ENCODE measurements at regions not wholly inside any gene's neighbourhood (a gene's known extent, or its start where the extent isn't known, plus 50 kb on each side); places are given as distances from the start of the nearest gene placed in this dataset.

DNA sequence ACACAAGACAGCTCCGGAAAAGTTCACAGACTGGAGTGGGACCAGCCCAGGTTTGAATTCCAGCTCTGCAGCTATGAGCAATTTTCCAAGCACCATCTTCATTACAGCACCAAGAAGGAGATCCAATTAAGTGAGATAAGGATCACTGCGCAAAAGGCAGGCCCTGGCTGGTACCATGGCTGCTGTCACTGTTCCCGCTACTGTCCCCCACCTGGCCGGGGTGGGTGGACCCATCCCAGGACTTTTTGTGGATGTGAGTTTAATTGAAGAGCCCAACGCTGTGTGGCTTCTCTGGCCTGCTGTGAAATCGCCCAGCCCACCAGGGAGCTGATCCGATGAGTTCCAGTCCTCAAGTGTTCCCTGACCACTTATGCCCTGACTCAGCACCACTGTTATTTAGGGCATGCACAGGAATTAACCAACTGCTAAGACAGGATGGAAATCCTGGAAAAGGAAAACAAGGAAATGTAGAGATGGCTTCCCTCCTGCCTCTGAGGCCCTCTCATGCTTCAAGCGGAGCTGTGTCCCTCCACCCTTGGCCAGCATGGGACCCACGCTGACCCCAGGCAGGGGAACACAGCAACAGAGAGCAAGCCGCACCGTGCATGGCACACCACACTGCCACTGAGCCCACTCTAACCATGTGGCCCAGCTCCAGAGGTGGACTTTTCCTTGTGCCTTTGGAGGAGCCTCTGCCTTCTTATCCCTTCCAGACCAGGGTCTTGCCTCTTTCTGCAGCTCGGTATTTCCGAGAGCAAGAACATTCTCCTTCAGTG lies 150.0 kb upstream of the CST7 start:
- no peak overlapping the region for H3K27ac Mint-ChIP-seq (ENCODE audit: unreplicated experiment)
- TF ChIP-seq, protein P1, sequence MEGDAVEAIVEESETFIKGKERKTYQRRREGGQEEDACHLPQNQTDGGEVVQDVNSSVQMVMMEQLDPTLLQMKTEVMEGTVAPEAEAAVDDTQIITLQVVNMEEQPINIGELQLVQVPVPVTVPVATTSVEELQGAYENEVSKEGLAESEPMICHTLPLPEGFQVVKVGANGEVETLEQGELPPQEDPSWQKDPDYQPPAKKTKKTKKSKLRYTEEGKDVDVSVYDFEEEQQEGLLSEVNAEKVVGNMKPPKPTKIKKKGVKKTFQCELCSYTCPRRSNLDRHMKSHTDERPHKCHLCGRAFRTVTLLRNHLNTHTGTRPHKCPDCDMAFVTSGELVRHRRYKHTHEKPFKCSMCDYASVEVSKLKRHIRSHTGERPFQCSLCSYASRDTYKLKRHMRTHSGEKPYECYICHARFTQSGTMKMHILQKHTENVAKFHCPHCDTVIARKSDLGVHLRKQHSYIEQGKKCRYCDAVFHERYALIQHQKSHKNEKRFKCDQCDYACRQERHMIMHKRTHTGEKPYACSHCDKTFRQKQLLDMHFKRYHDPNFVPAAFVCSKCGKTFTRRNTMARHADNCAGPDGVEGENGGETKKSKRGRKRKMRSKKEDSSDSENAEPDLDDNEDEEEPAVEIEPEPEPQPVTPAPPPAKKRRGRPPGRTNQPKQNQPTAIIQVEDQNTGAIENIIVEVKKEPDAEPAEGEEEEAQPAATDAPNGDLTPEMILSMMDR (conservative IDR thresholded peaks at IDR 0.05) = no peak
- DNase-seq (ENCODE audit: low read depth, low spot score) = no peak
- no peaks in the 10 kb centered on the region for H3K36me3 Mint-ChIP-seq (ENCODE audit: low read depth)
- H3K9me3 Mint-ChIP-seq = no peaks in the 10 kb centered on the region
- H3K4me3 Mint-ChIP-seq = no peak overlapping the region
- H3K4me1 Mint-ChIP-seq = no peaks in the 10 kb centered on the region
- no peaks in the 10 kb centered on the region for H3K27me3 Mint-ChIP-seq (ENCODE audit: low read depth)

DNA sequence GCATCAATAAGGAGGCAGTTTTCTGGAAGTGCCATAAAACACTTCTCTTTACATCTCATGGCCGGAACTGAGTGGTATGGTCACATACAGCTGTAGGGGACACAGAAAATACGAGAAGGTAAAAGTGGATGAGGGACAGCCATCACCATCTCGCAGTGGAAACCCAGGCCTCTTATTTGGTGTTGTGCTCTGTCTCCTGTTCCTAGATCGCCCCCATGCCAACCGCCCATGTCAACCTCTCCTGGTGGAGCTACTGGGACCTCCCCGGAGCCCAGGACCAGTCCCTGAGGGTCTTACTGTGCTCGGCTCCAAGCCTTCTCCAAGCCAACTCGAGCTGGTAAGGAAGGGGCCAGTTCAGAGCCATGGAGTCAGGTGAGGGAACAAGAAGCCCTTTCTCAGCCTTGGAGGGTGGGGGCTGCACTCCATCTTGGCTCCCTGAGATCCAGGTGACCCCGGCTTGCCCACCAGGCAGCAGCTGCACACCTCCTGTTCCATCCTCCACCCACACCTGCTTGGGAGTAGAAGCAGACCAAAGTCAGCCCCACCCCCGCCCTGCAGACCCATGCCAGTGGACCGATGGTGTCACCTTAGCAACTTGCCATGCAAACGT lies 149.0 kb upstream of the CST7 start:
- H3K27ac Mint-ChIP-seq (ENCODE audit: unreplicated experiment) = no peak overlapping the region
- H3K4me1 Mint-ChIP-seq = peaks cover 5% of the 10 kb centered on the region
- no peak overlapping the region for H3K4me3 Mint-ChIP-seq
- H3K9me3 Mint-ChIP-seq = no peaks in the 10 kb centered on the region
- TF ChIP-seq, protein P1 (conservative IDR thresholded peaks at IDR 0.05) = no peak
- H3K27me3 Mint-ChIP-seq (ENCODE audit: low read depth) = no peaks in the 10 kb centered on the region
- no peak for DNase-seq (ENCODE audit: low read depth, low spot score)
- no peaks in the 10 kb centered on the region for H3K36me3 Mint-ChIP-seq (ENCODE audit: low read depth)

DNA sequence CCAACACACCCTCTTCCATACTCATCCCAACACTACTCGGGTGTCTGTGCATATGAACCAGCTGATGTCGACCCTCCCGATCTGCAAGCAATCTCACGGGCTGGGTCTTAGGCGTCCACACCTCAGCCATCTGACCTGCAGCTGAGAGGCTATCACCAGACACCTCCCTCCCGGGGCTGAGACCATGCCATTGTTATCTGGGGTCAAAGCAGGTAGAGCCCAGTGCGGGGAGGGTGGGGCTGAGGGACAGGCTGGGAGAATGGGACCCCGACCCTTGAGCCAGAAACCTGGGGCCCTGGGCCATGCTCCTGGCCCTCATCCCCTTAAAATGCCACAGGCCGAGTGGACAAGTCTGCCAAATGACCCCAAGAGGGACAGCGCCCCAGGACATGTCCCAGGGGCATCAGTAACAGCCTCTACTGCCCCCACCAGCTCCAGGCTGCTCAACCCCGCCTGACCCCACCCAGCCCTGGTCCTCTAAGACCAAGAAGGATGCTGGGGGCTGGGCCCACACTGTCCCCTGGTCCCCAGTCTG lies 146.7 kb upstream of the CST7 start:
- Mint-ChIP-seq H3K27ac (ENCODE audit: unreplicated experiment) (no peak overlapping the region), H3K27me3 (ENCODE audit: low read depth) (no peaks in the 10 kb centered on the region), H3K4me3 (no peak overlapping the region), H3K36me3 (ENCODE audit: low read depth) (no peaks in the 10 kb centered on the region), H3K9me3 (no peaks in the 10 kb centered on the region), H3K4me1 (peaks cover 6% of the 10 kb centered on the region)
- no peak for DNase-seq (ENCODE audit: low read depth, low spot score)
- TF ChIP-seq, protein P1 (conservative IDR thresholded peaks at IDR 0.05) = no peak

DNA sequence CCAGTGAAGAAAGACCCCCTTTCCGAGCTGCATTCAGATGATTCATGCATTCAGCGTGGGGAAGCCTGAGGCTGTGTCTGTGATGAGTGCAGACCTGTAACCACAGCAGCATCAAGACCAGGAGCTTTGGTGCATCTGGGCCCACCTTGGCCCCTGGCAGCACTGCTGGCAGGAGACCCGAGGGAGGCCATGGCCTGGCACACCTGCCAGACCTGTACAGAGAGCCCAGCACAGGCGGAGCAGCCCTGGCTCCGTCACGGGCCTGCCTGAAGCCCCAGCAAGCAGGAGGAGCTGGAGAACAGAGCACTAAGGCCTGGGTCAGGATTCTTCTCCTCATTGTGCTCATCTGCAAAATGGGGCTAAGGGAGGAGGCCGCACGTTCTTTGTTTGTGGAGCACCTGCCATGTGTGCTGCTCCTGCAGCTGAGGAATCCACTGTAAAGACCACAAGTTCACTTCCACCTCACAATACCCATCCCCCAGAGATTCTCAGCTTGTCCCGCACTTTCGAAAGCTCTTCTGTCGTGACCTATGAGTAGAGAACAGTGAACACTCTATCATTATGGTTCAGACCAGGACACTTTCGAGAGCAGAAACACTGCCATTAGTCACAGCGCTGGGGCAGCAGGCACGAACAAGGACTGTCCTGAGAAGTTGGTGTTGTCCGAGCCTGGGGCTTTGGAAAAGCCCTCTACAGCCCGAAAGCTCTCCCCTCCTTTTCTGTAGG lies 144.4 kb upstream of the CST7 start:
- DNase-seq (ENCODE audit: low read depth, low spot score) = no peak
- Mint-ChIP-seq H3K27me3 (ENCODE audit: low read depth) (no peaks in the 10 kb centered on the region), H3K27ac (ENCODE audit: unreplicated experiment) (no peak overlapping the region), H3K9me3 (no peaks in the 10 kb centered on the region), H3K4me3 (no peak overlapping the region), H3K36me3 (ENCODE audit: low read depth) (no peaks in the 10 kb centered on the region), H3K4me1 (peaks cover 6% of the 10 kb centered on the region)
- TF ChIP-seq, protein P1 (conservative IDR thresholded peaks at IDR 0.05) = no peak

DNA sequence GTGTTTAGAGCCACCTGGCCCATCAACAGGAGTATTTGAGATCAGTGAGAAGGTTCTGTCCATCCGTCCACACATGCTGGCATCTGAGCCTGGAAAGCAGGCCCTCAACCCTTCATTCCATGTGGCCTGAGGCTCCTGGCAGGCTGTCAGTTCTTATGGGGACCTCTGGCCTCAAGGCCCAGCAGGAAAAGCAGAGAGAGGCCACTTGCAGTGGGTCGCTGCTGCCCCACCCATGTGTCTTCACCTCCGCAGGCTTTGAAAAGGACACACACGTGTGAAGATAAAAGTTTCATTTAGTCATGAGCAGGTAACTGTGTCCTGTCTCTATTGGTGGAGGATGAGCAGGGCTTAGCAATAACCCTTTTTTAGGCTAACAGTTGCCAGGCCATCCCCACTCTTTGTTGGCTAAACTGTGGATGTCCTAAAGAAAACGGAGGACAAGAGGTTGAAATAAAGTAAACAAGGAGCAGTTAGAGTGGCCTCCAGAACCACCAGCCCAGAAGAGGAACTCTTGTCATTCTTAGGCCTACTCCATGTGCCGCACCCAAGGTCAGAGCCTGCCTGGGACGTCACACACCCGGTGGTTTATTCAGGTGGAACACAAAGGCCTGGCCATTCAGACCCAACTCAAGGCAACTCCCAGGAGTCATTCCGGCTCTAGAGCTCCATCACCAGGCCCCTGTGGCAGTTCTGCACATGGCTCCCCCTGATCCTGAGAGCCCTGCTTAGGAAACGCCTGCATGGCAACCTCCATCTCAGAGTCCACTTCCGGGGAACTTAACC lies 143.4 kb upstream of the CST7 start:
- H3K9me3 Mint-ChIP-seq = no peaks in the 10 kb centered on the region
- peak overlapping the region; percentile 35 for H3K27ac Mint-ChIP-seq (ENCODE audit: unreplicated experiment)
- H3K4me3 Mint-ChIP-seq = no peak overlapping the region
- TF ChIP-seq, protein P1 (conservative IDR thresholded peaks at IDR 0.05) = no peak
- no peak for DNase-seq (ENCODE audit: low read depth, low spot score)
- peaks cover 6% of the 10 kb centered on the region for H3K4me1 Mint-ChIP-seq
- no peaks in the 10 kb centered on the region for H3K36me3 Mint-ChIP-seq (ENCODE audit: low read depth)
- H3K27me3 Mint-ChIP-seq (ENCODE audit: low read depth) = no peaks in the 10 kb centered on the region
